SU-DHL-6 (cell line): ENCODE measurements at regions not wholly inside any gene's neighbourhood (a gene's known extent, or its start where the extent isn't known, plus 50 kb on each side); places are given as distances from the start of the nearest gene placed in this dataset.

Experiments
- H2AFZ ChIP-seq: fragments of 200-600 bp; sonication (generic); 2 replicates; pipeline ENCODE4 v1.6.1; 2014; ENCODE audit warnings: low read depth, mild to moderate bottlenecking, moderate library complexity, mixed read lengths, antibody characterized with exemption, low read length; ENCODE audit not compliant: severe bottlenecking
- H3F3A ChIP-seq: fragments of 200-600 bp; shearing (Covaris generic); 2 replicates; pipeline ENCODE4 v1.6.0; 2016; ENCODE audit warnings: antibody characterized with exemption, mild to moderate bottlenecking; ENCODE audit not compliant: insufficient read depth
- H3K27ac ChIP-seq: fragments of 200-600 bp; sonication (generic); 2 replicates; pipeline ENCODE4 v1.5.1; 2016; ENCODE audit warnings: low read depth, mild to moderate bottlenecking, low read length, moderate library complexity, mixed read lengths
- H3K27me3 ChIP-seq: fragments of 200-600 bp; sonication (generic), shearing (Covaris generic); 2 replicates; pipeline ENCODE4 v1.6.0; 2014; ENCODE audit warnings: mild to moderate bottlenecking, low read length
- H3K36me3 ChIP-seq: fragments of 200-600 bp; sonication (generic); 2 replicates; pipeline ENCODE4 v1.6.1; 2014; ENCODE audit warnings: mild to moderate bottlenecking, low read length, mixed read lengths
- H3K4me2 ChIP-seq: fragments of 300-600, 200-600 bp; shearing (Covaris generic), sonication (generic); 2 replicates; pipeline ENCODE4 v1.6.0; 2014; ENCODE audit warnings: low read length, low read depth, mild to moderate bottlenecking; ENCODE audit not compliant: poor library complexity, severe bottlenecking
- H3K4me3 ChIP-seq: fragments of 200-600 bp; sonication (generic); 2 replicates; pipeline ENCODE4 v1.5.1; 2014; ENCODE audit warnings: antibody characterized with exemption, low read length, mild to moderate bottlenecking, mixed read lengths; ENCODE audit not compliant: insufficient read depth, poor library complexity, severe bottlenecking
- H3K79me2 ChIP-seq: fragments of 200-600 bp; sonication (generic); 2 replicates; pipeline ENCODE4 v1.6.1; 2014; ENCODE audit warnings: mild to moderate bottlenecking, low read length, moderate library complexity; ENCODE audit not compliant: insufficient read depth
- H3K9ac ChIP-seq: fragments of 200-600 bp; sonication (generic); 2 replicates; pipeline ENCODE4 v1.7.0; 2014; ENCODE audit warnings: mild to moderate bottlenecking, low read length
- H3K9me2 ChIP-seq: fragments of 200-600 bp; sonication (generic); replicated peaks from 2 replicates; pipeline ENCODE4 v1.6.1; 2014; ENCODE audit warnings: low read length; ENCODE audit not compliant: insufficient read depth
- H3K9me3 ChIP-seq: fragments of 200-600 bp; sonication (generic); 2 replicates; pipeline ENCODE4 v1.6.1; 2014; ENCODE audit warnings: low read length, mixed read lengths; ENCODE audit not compliant: insufficient read depth
- H4K20me1 ChIP-seq: fragments of 200-600 bp; sonication (generic); 2 replicates; pipeline ENCODE4 v1.6.1; 2014; ENCODE audit warnings: low read depth, mild to moderate bottlenecking, antibody characterized with exemption, low read length, moderate library complexity, mixed read lengths
- EZH2phosphoT487 ChIP-seq: fragments of 200-600 bp; sonication (generic), shearing (Covaris generic); conservative IDR thresholded peaks from 2 replicates; pipeline ENCODE4 v1.6.1; 2018; ENCODE audit warnings: mild to moderate bottlenecking, antibody characterized with exemption, low read length, moderate library complexity, mixed read lengths
- TF ChIP-seq, protein P1 (sequence below): fragments of 200-600 bp; sonication (generic); IDR thresholded peaks from one replicate; pipeline ENCODE4 v1.5.1; 2017; ENCODE audit warnings: antibody characterized with exemption, mild to moderate bottlenecking, low read length, moderate library complexity; ENCODE audit not compliant: insufficient read depth, poor library complexity, severe bottlenecking

DNA sequence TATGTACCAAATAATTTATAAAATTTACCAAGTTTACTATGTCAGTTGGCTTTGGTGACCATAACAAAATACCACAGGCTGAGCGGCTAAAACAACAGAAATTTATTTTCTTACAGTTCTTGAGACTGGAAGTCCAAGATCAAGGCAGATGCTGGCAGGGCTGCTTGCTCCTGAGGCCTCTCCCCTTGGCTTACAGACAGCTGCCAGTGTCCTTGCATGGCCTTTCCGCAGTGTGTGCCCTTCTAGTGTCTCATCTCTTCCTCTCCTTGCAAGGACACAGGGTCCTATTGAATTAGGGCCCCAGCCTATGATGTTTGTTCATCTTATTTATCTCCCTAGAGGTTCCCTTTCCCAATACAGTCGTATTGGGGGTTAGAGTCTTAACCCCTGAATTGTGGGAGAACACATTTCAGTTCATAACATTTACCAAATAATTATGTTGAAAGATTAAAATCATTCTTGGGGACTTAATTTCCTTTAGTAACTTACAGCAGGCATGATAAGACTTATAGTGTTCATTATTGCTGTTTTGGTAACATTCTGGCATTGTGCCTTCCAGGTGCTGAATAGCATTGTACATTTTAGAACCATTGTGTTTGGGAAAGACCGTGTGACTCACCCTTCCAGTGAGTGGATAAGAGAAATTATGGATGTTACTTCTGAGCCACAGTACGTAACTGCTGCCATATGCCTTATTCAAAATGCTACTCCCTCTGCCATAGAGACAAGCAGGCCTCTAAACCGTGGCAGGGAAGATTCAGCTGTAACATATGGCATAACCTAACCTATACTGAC is 317.5 kb downstream of the TMX3 start:
- H3K9me3 ChIP-seq: no peaks in the 10 kb centered on the region
- H2AFZ ChIP-seq: no peak overlapping the region
- no peak overlapping the region for H3K27ac ChIP-seq
- H3K4me3 ChIP-seq: no peak overlapping the region
- H3K9me2 ChIP-seq: no peaks in the 10 kb centered on the region
- no peak for TF ChIP-seq EZH2phosphoT487
- TF ChIP-seq, protein P1, sequence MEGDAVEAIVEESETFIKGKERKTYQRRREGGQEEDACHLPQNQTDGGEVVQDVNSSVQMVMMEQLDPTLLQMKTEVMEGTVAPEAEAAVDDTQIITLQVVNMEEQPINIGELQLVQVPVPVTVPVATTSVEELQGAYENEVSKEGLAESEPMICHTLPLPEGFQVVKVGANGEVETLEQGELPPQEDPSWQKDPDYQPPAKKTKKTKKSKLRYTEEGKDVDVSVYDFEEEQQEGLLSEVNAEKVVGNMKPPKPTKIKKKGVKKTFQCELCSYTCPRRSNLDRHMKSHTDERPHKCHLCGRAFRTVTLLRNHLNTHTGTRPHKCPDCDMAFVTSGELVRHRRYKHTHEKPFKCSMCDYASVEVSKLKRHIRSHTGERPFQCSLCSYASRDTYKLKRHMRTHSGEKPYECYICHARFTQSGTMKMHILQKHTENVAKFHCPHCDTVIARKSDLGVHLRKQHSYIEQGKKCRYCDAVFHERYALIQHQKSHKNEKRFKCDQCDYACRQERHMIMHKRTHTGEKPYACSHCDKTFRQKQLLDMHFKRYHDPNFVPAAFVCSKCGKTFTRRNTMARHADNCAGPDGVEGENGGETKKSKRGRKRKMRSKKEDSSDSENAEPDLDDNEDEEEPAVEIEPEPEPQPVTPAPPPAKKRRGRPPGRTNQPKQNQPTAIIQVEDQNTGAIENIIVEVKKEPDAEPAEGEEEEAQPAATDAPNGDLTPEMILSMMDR: no peak
- H3F3A ChIP-seq: no peaks in the 10 kb centered on the region
- H3K36me3 ChIP-seq: no peaks in the 10 kb centered on the region
- H3K4me2 ChIP-seq: no peak overlapping the region
- no peaks in the 10 kb centered on the region for H3K79me2 ChIP-seq
- H4K20me1 ChIP-seq: no peaks in the 10 kb centered on the region
- no peak overlapping the region for H3K9ac ChIP-seq
- H3K27me3 ChIP-seq: no peaks in the 10 kb centered on the region

DNA sequence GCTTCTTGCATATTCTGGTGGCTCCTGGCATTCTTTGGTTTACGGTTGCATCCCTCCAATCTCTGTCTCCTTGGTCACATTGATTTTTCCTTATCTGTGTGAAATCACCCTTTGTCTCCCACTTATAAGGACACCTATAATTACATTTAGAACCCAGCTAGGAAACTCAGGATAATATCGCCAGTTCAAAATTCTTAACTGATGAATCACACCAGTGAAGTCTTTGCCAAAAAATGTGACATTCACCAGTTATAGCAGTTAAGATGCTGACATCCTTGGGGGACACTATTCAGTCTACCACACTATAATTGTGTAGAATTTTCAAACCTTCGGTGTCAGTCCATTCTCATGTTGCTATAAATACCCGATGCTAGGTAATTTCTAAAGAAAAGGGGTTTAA is 320.2 kb downstream of the TMX3 start:
- Histone ChIP-seq H3K9me2 (no peaks in the 10 kb centered on the region), H3K27ac (no peak overlapping the region), H2AFZ (no peak overlapping the region), H3K79me2 (no peaks in the 10 kb centered on the region), H3K9ac (no peak overlapping the region), H4K20me1 (no peaks in the 10 kb centered on the region), H3K27me3 (no peaks in the 10 kb centered on the region), H3K4me2 (no peak overlapping the region), H3K9me3 (no peaks in the 10 kb centered on the region), H3K4me3 (no peak overlapping the region), H3F3A (no peaks in the 10 kb centered on the region), H3K36me3 (no peaks in the 10 kb centered on the region)
- TF ChIP-seq, protein P1: no peak
- TF ChIP-seq EZH2phosphoT487: no peak

GRCh38 chr18:68391801-68392200 is 323.1 kb downstream of the TMX3 start:
- Histone ChIP-seq H4K20me1 (no peaks in the 10 kb centered on the region), H3K4me2 (no peak overlapping the region), H3K9ac (no peak overlapping the region), H3K36me3 (no peaks in the 10 kb centered on the region), H3K9me3 (no peaks in the 10 kb centered on the region), H3F3A (no peaks in the 10 kb centered on the region), H3K27ac (no peak overlapping the region), H3K9me2 (no peaks in the 10 kb centered on the region), H3K4me3 (no peak overlapping the region), H3K79me2 (no peaks in the 10 kb centered on the region), H2AFZ (no peak overlapping the region), H3K27me3 (no peaks in the 10 kb centered on the region)
- TF ChIP-seq, protein P1: no peak
- no peak for TF ChIP-seq EZH2phosphoT487
